Activated naive CD4-positive, alpha-beta T cell treated with anti-CD3 and anti-CD28 coated beads, Interleukin-2, amount 10 ng/mL, durations not matched to agents 7 days and 5 days (primary cell): ENCODE measurements at regions not wholly inside any gene's neighbourhood (a gene's known extent, or its start where the extent isn't known, plus 50 kb on each side); places are given as distances from the start of the nearest gene placed in this dataset.

Source experiments
- CTCF ChIA-PET: fragments of 350-600 bp; sonication (Branson Sonifier 250); formaldehyde crosslinking; loops from one replicate; lab custom pipeline; 2021; ENCODE audit warnings: antibody characterized with exemption; lab: Charles Lee
- DNase-seq: peaks from one replicate; pipeline ENCODE4 v3.0.0-alpha.2; 2020
- H3K27ac Mint-ChIP-seq: one replicate; pipeline ENCODE4 v1.8.0; 2021; ENCODE audit warnings: mild to moderate bottlenecking, moderate library complexity, mixed read lengths
- H3K27me3 Mint-ChIP-seq: one replicate; pipeline ENCODE4 v1.8.0; 2021; ENCODE audit warnings: mild to moderate bottlenecking, mixed read lengths
- H3K36me3 Mint-ChIP-seq: one replicate; pipeline ENCODE4 v1.8.0; 2021; ENCODE audit warnings: mixed read lengths
- H3K4me1 Mint-ChIP-seq: one replicate; pipeline ENCODE4 v1.8.0; 2021; ENCODE audit warnings: mixed read lengths
- H3K4me3 Mint-ChIP-seq: one replicate; pipeline ENCODE4 v1.8.0; 2021; ENCODE audit warnings: mild to moderate bottlenecking, moderate library complexity, mixed read lengths
- H3K9me3 Mint-ChIP-seq: one replicate; pipeline ENCODE4 v1.8.0; 2021; ENCODE audit warnings: mixed read lengths

GRCh38 chr1:88075813-88076212 lies 608.3 kb upstream of the PKN2 start:
- CTCF ChIA-PET: no interaction called here
- DNase-seq: no peak
- Mint-ChIP-seq H3K27me3 (no peaks in the 10 kb centered on the region), H3K27ac (no peak overlapping the region), H3K4me3 (no peak overlapping the region), H3K9me3 (no peaks in the 10 kb centered on the region), H3K36me3 (no peaks in the 10 kb centered on the region), H3K4me1 (no peaks in the 10 kb centered on the region)

- Mint-ChIP-seq H3K4me3 (no peak overlapping the region), H3K27me3 (no peaks in the 10 kb centered on the region), H3K27ac (no peak overlapping the region), H3K9me3 (no peaks in the 10 kb centered on the region), H3K36me3 (no peaks in the 10 kb centered on the region), H3K4me1 (no peaks in the 10 kb centered on the region)
- CTCF ChIA-PET: interaction anchor here (0.6 kb wide), 1 partner anchor 16 kb away, joined by 3 read pairs; no protein-coding TSS in a partner anchor
- no peak for DNase-seq
Observed at GRCh38 chr1:88079036-88079435, 605.0 kb upstream of the PKN2 start.

GRCh38 chr1:88080875-88081274 lies 603.2 kb upstream of the PKN2 start:
- no peak for DNase-seq
- no peak overlapping the region for H3K27ac Mint-ChIP-seq
- H3K4me1 Mint-ChIP-seq: no peaks in the 10 kb centered on the region
- CTCF ChIA-PET: no interaction called here
- H3K9me3 Mint-ChIP-seq: no peaks in the 10 kb centered on the region
- no peak overlapping the region for H3K4me3 Mint-ChIP-seq
- H3K27me3 Mint-ChIP-seq: no peaks in the 10 kb centered on the region
- H3K36me3 Mint-ChIP-seq: no peaks in the 10 kb centered on the region

DNA sequence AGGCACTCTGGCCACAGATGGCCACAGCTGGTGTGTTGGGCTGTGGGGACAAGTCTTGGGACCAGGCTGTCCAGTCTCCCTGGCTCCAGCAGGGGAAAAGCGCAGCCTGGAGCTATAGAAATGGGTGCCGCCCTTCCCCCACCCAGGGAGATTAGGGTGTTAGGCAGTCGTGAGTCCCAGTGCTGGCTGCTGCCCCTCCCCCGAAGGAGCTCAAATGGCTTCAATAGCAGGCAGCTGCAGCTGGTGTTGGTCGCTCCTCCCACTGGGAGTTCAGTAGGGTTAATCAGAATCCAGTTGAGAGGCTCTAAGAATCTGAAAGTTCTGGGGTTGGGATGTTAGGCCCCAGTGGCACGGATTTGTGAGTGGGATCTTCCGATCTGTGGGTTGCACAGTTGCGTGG lies 595.6 kb upstream of the PKN2 start:
- H3K4me3 Mint-ChIP-seq: no peak overlapping the region
- peaks cover 9% of the 10 kb centered on the region for H3K9me3 Mint-ChIP-seq
- CTCF ChIA-PET: no interaction called here
- no peaks in the 10 kb centered on the region for H3K27me3 Mint-ChIP-seq
- no peak for DNase-seq
- H3K36me3 Mint-ChIP-seq: no peaks in the 10 kb centered on the region
- H3K4me1 Mint-ChIP-seq: no peaks in the 10 kb centered on the region
- no peak overlapping the region for H3K27ac Mint-ChIP-seq

- DNase-seq: no peak
- H3K27ac Mint-ChIP-seq: no peak overlapping the region
- CTCF ChIA-PET: no interaction called here
- H3K4me1 Mint-ChIP-seq: no peaks in the 10 kb centered on the region
- H3K36me3 Mint-ChIP-seq: no peaks in the 10 kb centered on the region
- H3K4me3 Mint-ChIP-seq: no peak overlapping the region
- peaks cover 9% of the 10 kb centered on the region for H3K9me3 Mint-ChIP-seq
- no peaks in the 10 kb centered on the region for H3K27me3 Mint-ChIP-seq
Observed at GRCh38 chr1:88089961-88090360, 594.1 kb upstream of the PKN2 start.

DNA sequence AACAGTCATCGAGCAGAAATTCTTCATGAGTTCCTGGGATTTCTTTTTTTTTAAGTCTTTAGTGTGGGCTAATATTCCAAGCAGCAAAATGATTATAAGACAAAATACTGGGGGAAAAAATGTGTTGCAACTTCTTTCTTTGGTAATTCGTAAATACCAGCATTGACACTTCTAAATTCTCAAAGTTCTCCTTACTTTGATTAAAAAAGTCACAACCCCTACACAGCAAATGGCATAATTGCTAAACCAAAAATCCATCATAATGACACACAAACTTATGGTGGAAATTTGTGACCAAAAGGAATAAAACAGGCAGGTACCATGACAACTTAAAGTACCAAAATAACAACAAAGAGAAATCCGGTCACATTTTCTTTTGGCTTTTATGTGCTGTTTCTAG lies 585.2 kb upstream of the PKN2 start:
- no peaks in the 10 kb centered on the region for H3K36me3 Mint-ChIP-seq
- no peaks in the 10 kb centered on the region for H3K27me3 Mint-ChIP-seq
- H3K4me1 Mint-ChIP-seq: no peaks in the 10 kb centered on the region
- no peak overlapping the region for H3K27ac Mint-ChIP-seq
- no peak overlapping the region for H3K4me3 Mint-ChIP-seq
- DNase-seq: no peak
- H3K9me3 Mint-ChIP-seq: no peaks in the 10 kb centered on the region
- CTCF ChIA-PET: no interaction called here

GRCh38 chr1:88101041-88101440 lies 583.0 kb upstream of the PKN2 start:
- H3K27ac Mint-ChIP-seq: no peak overlapping the region
- no peaks in the 10 kb centered on the region for H3K9me3 Mint-ChIP-seq
- no peak for DNase-seq
- H3K4me1 Mint-ChIP-seq: no peaks in the 10 kb centered on the region
- H3K36me3 Mint-ChIP-seq: no peaks in the 10 kb centered on the region
- H3K4me3 Mint-ChIP-seq: no peak overlapping the region
- no peaks in the 10 kb centered on the region for H3K27me3 Mint-ChIP-seq
- CTCF ChIA-PET: no interaction called here

DNA sequence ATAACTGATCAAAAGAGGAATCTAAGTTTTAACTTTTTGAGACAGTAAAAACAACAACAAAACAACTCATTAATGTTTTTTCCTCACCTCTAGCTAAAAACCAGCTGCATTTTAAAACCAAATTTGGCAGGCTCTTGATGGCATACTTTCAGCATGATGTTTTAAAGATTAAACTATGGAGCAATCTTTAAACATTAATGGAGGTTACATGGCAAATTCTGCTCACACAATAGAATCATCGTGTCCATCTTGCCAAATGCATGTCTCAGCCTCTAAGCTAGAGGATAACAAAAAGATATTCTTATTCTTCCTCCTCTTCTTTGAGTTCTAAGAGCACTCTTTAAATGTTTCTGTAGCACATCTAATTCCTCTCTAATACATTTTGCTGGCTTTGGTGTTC lies 579.8 kb upstream of the PKN2 start:
- DNase-seq: no peak
- Mint-ChIP-seq H3K36me3 (no peaks in the 10 kb centered on the region), H3K9me3 (no peaks in the 10 kb centered on the region), H3K27me3 (no peaks in the 10 kb centered on the region), H3K27ac (no peak overlapping the region), H3K4me3 (no peak overlapping the region), H3K4me1 (no peaks in the 10 kb centered on the region)
- CTCF ChIA-PET: no interaction called here

DNA sequence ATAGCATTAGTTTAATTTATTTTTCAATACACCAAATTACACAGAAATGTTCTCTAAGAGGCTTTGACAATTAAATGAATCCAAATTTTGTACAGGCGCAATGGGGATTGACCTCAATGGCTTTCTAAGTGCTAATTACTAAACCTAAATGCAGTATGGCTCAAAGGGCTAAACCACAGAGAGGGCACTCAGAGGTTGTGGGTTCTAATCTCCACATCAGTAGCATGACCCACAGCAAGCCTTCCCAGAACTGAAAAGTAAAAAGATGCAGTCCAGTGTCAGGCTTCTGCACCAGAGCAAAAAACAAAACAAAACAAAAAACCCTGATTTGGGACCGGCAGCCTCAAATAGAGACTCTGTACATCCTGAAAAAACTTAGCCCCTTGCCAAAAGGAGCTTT lies 579.2 kb upstream of the PKN2 start:
- Mint-ChIP-seq H3K36me3 (no peaks in the 10 kb centered on the region), H3K27me3 (no peaks in the 10 kb centered on the region), H3K9me3 (no peaks in the 10 kb centered on the region), H3K4me1 (no peaks in the 10 kb centered on the region), H3K27ac (no peak overlapping the region), H3K4me3 (no peak overlapping the region)
- DNase-seq: no peak
- CTCF ChIA-PET: no interaction called here

GRCh38 chr1:88111816-88112215 lies 572.3 kb upstream of the PKN2 start:
- no peak for DNase-seq
- H3K27ac Mint-ChIP-seq: no peak overlapping the region
- no peaks in the 10 kb centered on the region for H3K4me1 Mint-ChIP-seq
- no peaks in the 10 kb centered on the region for H3K36me3 Mint-ChIP-seq
- no peaks in the 10 kb centered on the region for H3K27me3 Mint-ChIP-seq
- H3K9me3 Mint-ChIP-seq: no peaks in the 10 kb centered on the region
- CTCF ChIA-PET: no interaction called here
- H3K4me3 Mint-ChIP-seq: no peak overlapping the region

DNA sequence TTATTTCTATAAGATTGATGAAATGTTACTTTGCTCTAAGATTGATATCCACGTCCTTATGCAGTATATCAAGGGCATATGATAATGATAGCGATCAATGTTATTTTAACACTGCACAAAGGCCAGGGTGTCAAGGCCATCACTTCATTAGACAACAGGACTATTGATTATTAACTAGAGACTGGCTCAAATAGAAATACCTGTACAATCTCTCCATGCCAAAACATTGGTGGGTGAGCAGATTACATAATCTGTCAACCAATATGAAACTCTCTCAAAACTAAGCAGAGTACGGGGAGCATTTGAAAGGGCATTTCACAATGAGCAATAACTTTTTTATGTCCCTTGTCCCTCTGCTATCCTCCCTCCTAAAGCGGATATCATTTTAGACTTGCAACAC lies 566.5 kb upstream of the PKN2 start:
- Mint-ChIP-seq H3K36me3 (no peaks in the 10 kb centered on the region), H3K27me3 (no peaks in the 10 kb centered on the region), H3K4me1 (no peaks in the 10 kb centered on the region), H3K9me3 (no peaks in the 10 kb centered on the region), H3K4me3 (no peak overlapping the region), H3K27ac (no peak overlapping the region)
- CTCF ChIA-PET: no interaction called here
- no peak for DNase-seq

DNA sequence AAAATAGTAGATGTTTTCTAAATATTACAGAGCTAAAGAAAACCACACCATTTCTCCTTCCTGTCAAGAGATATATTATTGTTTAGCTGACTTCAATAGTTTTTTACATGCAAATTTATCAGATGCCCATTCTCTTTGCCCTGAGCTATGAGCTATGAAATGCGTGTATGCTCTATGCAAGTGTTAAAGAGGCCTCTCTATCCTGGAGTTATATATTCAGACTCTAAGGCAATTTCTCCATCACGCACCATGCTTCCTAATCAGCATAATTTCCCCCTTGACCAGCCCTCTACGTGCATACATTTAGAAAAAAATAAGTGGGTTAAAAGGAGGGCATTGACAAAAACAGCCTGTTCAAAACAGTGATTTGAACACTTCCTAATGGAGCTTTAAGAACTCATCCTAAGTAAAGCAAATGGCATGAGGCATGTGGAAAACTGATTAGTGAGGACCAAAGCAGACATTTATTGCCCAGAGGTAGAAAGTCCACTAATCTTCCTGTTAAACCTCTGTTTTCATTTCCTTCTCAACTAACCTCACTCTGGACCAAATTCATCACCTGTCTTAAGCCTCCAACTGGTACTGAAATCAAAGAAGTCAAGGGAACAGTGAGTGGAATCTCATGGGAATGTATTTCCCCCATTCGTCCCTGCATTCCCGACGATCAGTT lies 565.8 kb upstream of the PKN2 start:
- no peaks in the 10 kb centered on the region for H3K4me1 Mint-ChIP-seq
- no peaks in the 10 kb centered on the region for H3K36me3 Mint-ChIP-seq
- no peaks in the 10 kb centered on the region for H3K9me3 Mint-ChIP-seq
- CTCF ChIA-PET: no interaction called here
- H3K27ac Mint-ChIP-seq: no peak overlapping the region
- H3K27me3 Mint-ChIP-seq: no peaks in the 10 kb centered on the region
- no peak overlapping the region for H3K4me3 Mint-ChIP-seq
- no peak for DNase-seq

GRCh38 chr1:88124614-88125013 lies 559.5 kb upstream of the PKN2 start:
- no peaks in the 10 kb centered on the region for H3K27me3 Mint-ChIP-seq
- no peaks in the 10 kb centered on the region for H3K4me1 Mint-ChIP-seq
- no peaks in the 10 kb centered on the region for H3K36me3 Mint-ChIP-seq
- CTCF ChIA-PET: no interaction called here
- no peak overlapping the region for H3K27ac Mint-ChIP-seq
- H3K4me3 Mint-ChIP-seq: no peak overlapping the region
- H3K9me3 Mint-ChIP-seq: no peaks in the 10 kb centered on the region
- DNase-seq: no peak

- Mint-ChIP-seq H3K27me3 (no peaks in the 10 kb centered on the region), H3K4me1 (no peaks in the 10 kb centered on the region), H3K9me3 (no peaks in the 10 kb centered on the region), H3K4me3 (no peak overlapping the region), H3K27ac (no peak overlapping the region), H3K36me3 (no peaks in the 10 kb centered on the region)
- no peak for DNase-seq
- CTCF ChIA-PET: no interaction called here
Observed at GRCh38 chr1:88126467-88126866, 557.6 kb upstream of the PKN2 start.

- no peaks in the 10 kb centered on the region for H3K4me1 Mint-ChIP-seq
- CTCF ChIA-PET: no interaction called here
- no peak overlapping the region for H3K4me3 Mint-ChIP-seq
- no peaks in the 10 kb centered on the region for H3K27me3 Mint-ChIP-seq
- H3K27ac Mint-ChIP-seq: no peak overlapping the region
- no peaks in the 10 kb centered on the region for H3K36me3 Mint-ChIP-seq
- H3K9me3 Mint-ChIP-seq: no peaks in the 10 kb centered on the region
- no peak for DNase-seq
Observed at GRCh38 chr1:88133991-88134390, 550.1 kb upstream of the PKN2 start.
